ENCODE measurements at regions not wholly inside any gene's neighbourhood (a gene's known extent, or its start where the extent isn't known, plus 50 kb on each side); places are given as distances from the start of the nearest gene placed in this dataset.
A peak's percentile ranks its signal among the peaks of the same experiment; 100 is the strongest.
"Not testable (repeated sequence)": the region's sequence is repeated elsewhere in the genome, so short reads cannot be mapped to it uniquely, and the experiment has no call there.

- DNase-seq, result no peak
Observed at GRCh38 chr10:29878492-29878891, 180.9 kb downstream of the JCAD start.

GRCh38 chr10:29877793-29878491 is 181.4 kb downstream of the JCAD start:
- no peak for DNase-seq

GRCh38 chr10:29876008-29876555 is 183.3 kb downstream of the JCAD start:
- no peak for DNase-seq

GRCh38 chr10:29874606-29875269 is 184.6 kb downstream of the JCAD start:
- no peak for DNase-seq

GRCh38 chr10:29873941-29874484 is 185.4 kb downstream of the JCAD start:
- no peak for DNase-seq

GRCh38 chr10:29870522-29871044 is 188.8 kb downstream of the JCAD start:
- no peak for DNase-seq

GRCh38 chr10:29869593-29869992 is 189.8 kb downstream of the JCAD start:
- no peak for DNase-seq

GRCh38 chr10:29866356-29866755 is 193.0 kb downstream of the JCAD start:
- DNase-seq, result no peak

- no peak for DNase-seq
Observed at GRCh38 chr10:29865700-29866355, 193.6 kb downstream of the JCAD start.

- peak; percentile 3 for DNase-seq
Observed at GRCh38 chr10:29862923-29863614, 196.3 kb downstream of the JCAD start.

- no peak for DNase-seq
Observed at GRCh38 chr10:29861811-29862505, 197.4 kb downstream of the JCAD start.

- not testable (repeated sequence) for DNase-seq
Observed at GRCh38 chr10:29861231-29861630, 198.2 kb downstream of the JCAD start.

GRCh38 chr10:29860166-29860565 is 199.2 kb downstream of the JCAD start:
- DNase-seq, result no peak

GRCh38 chr10:29859521-29860130 is 199.8 kb downstream of the JCAD start:
- no peak for DNase-seq

- DNase-seq, result no peak
Observed at GRCh38 chr10:29858702-29859267, 200.6 kb downstream of the JCAD start.

GRCh38 chr10:29857843-29858701 is 201.3 kb downstream of the JCAD start:
- DNase-seq, result peak; percentile 42

GRCh38 chr10:29856295-29856694 is 203.1 kb downstream of the JCAD start:
- no peak for DNase-seq

GRCh38 chr10:29853913-29854312 is 205.5 kb downstream of the JCAD start:
- DNase-seq, result no peak

- DNase-seq, result no peak
Observed at GRCh38 chr10:29851241-29851640, 208.1 kb downstream of the JCAD start.

- DNase-seq, result no peak
Observed at GRCh38 chr10:29850371-29850770, 209.0 kb downstream of the JCAD start.
